SK-N-SH (cell line): ENCODE measurements at regions not wholly inside any gene's neighbourhood (a gene's known extent, or its start where the extent isn't known, plus 50 kb on each side); places are given as distances from the start of the nearest gene placed in this dataset.

ENCODE experiments used
- CTCF ChIA-PET: fragments of 300-600, 350-600 bp; formaldehyde crosslinking; extraction: SDS; loops from one replicate; lab custom pipeline; 2021; lab: Yijun Ruan, JAX
- POLR2A ChIA-PET: fragments of 350-600 bp; sonication (Branson Sonifier 250); formaldehyde crosslinking; extraction: SDS; loops from one replicate; lab custom pipeline; 2020; ENCODE audit warnings: antibody characterized with exemption, inconsistent platforms; lab: Yijun Ruan, JAX
- DNase-seq: peaks from one replicate; pipeline ENCODE4 v3.0.0; 2012
- H2AFZ ChIP-seq: fragments of 200-600 bp; sonication (generic); 2 replicates; pipeline ENCODE4 v1.8.1; 2016; ENCODE audit warnings: antibody characterized with exemption, mild to moderate bottlenecking, low read depth
- H3F3A ChIP-seq: fragments of 200-600 bp; sonication (generic); replicated peaks from 2 replicates; pipeline ENCODE3; 2016; ENCODE audit warnings: antibody characterized with exemption, mild to moderate bottlenecking; ENCODE audit not compliant: insufficient read depth
- H3K27ac ChIP-seq, 2 experiments: fragments of 200-500 bp in 1 of 2; fragments of 200-600 bp in 1 of 2; sonication (Bioruptor generic) in 1 of 2; sonication (generic), shearing (Covaris generic) in 1 of 2; 2 replicates each; pipeline versions ENCODE4 v1.5.1 to v1.6.1; 2014 to 2016; ENCODE audit warnings: low read depth in 2 of 2, inconsistent platforms in 1 of 2, low read length in 1 of 2, mild to moderate bottlenecking in 1 of 2, mixed read lengths in 1 of 2
- H3K27me3 ChIP-seq: fragments of 200-600 bp; sonication (generic), shearing (Covaris generic); 2 replicates; pipeline ENCODE4 v1.6.1; 2016; ENCODE audit warnings: mixed run types; ENCODE audit not compliant: insufficient read depth
- H3K36me3 ChIP-seq, 2 experiments: fragments of 200-500 bp in 1 of 2; fragments of 200-600 bp in 1 of 2; sonication (Bioruptor generic) in 1 of 2; sonication (generic) in 1 of 2; replicated peaks in 1 of 2; 2 replicates each; pipeline versions ENCODE3 to v1.5.1; 2014 to 2016; ENCODE audit warnings: low read length in 1 of 2, mild to moderate bottlenecking in 1 of 2; ENCODE audit not compliant: insufficient read depth in 2 of 2, control insufficient read depth in 1 of 2
- H3K4me1 ChIP-seq, 2 experiments: fragments of 200-500 bp in 1 of 2; fragments of 200-600 bp in 1 of 2; sonication (Bioruptor generic) in 1 of 2; sonication (generic), shearing (Covaris generic) in 1 of 2; 2 replicates each; pipeline versions ENCODE4 v1.5.1 to v1.6.1; 2014 to 2016; ENCODE audit warnings: low read depth in 1 of 2, low read length in 1 of 2, mixed run types in 1 of 2; ENCODE audit not compliant: insufficient read depth in 2 of 2, control insufficient read depth in 1 of 2
- H3K4me2 ChIP-seq: fragments of 200-600 bp; sonication (generic), shearing (Covaris generic); 2 replicates; pipeline ENCODE4 v1.6.1; 2017; ENCODE audit warnings: mixed run types
- H3K4me3 ChIP-seq, 2 experiments: fragments of 200-500 bp in 1 of 2; fragments of 200-600 bp in 1 of 2; sonication (Bioruptor generic) in 1 of 2; sonication (generic), shearing (Covaris generic) in 1 of 2; 2 replicates each; pipeline versions ENCODE4 v1.5.1 to v1.8.1; 2014 to 2016; ENCODE audit warnings: low read depth in 2 of 2, inconsistent platforms in 1 of 2, low read length in 1 of 2, mild to moderate bottlenecking in 1 of 2, mixed read lengths in 1 of 2, moderate library complexity in 1 of 2
- H3K79me2 ChIP-seq: fragments of 200-600 bp; sonication (generic); 2 replicates; pipeline ENCODE4 v1.8.1; 2017; ENCODE audit warnings: mild to moderate bottlenecking; ENCODE audit not compliant: insufficient read depth
- H3K9ac ChIP-seq: fragments of 200-600 bp; sonication (generic); 2 replicates; pipeline ENCODE4 v1.6.1; 2017; ENCODE audit warnings: mixed run types
- H3K9me2 ChIP-seq: fragments of 200-600 bp; sonication (generic); 2 replicates; pipeline ENCODE4 v1.6.1; 2017; ENCODE audit warnings: mixed run types
- H3K9me3 ChIP-seq: fragments of 200-600 bp; sonication (generic); 2 replicates; pipeline ENCODE4 v1.6.1; 2017; ENCODE audit warnings: mixed run types, mild to moderate bottlenecking, moderate library complexity
- H4K20me1 ChIP-seq: fragments of 200-600 bp; sonication (generic); 2 replicates; pipeline ENCODE4 v1.6.1; 2017; ENCODE audit warnings: mild to moderate bottlenecking, mixed run types; ENCODE audit not compliant: insufficient read depth
- ELF1 ChIP-seq: IDR thresholded peaks from 2 replicates; pipeline ENCODE4 v1.4.0; 2012
- EZH2phosphoT487 ChIP-seq: fragments of 200-600 bp; sonication (generic); IDR thresholded peaks from 2 replicates; pipeline ENCODE4 v1.6.1; 2017; ENCODE audit warnings: low read depth, mixed run types, mild to moderate bottlenecking, antibody characterized with exemption, moderate library complexity, borderline replicate concordance
- FOXJ3 ChIP-seq: sonication (generic); formaldehyde crosslinking; IDR thresholded peaks from 2 replicates; pipeline ENCODE4 v1.5.1; 2020; ENCODE audit warnings: mild to moderate bottlenecking, missing genetic modification reagents
- GABPA ChIP-seq: IDR thresholded peaks from 2 replicates; pipeline ENCODE4 v1.4.0; 2012; ENCODE audit warnings: low read depth, mild to moderate bottlenecking
- RAD21 ChIP-seq: IDR thresholded peaks from 2 replicates; pipeline ENCODE4 v1.6.1; 2012; ENCODE audit warnings: mild to moderate bottlenecking, low read length
- SIN3A ChIP-seq: IDR thresholded peaks from 2 replicates; pipeline ENCODE4 v1.6.1; 2012; ENCODE audit warnings: low read depth, mild to moderate bottlenecking, low read length, moderate library complexity, borderline replicate concordance
- TEAD4 ChIP-seq: IDR thresholded peaks from 2 replicates; pipeline ENCODE4 v1.4.0; 2012; ENCODE audit warnings: mild to moderate bottlenecking, borderline replicate concordance; ENCODE audit not compliant: insufficient read depth
- WGBS: methylation state at CpG from one replicate; pipeline ENCODE4 v1.1.6; 2017; ENCODE audit warnings: low lambda C conversion rate; 5-methylcytosine and 5-hydroxymethylcytosine counted together
- TF ChIP-seq, protein P1 (sequence below): IDR thresholded peaks from 2 replicates; pipeline ENCODE4 v1.6.1; 2012; ENCODE audit warnings: mild to moderate bottlenecking, low read depth, low read length, moderate library complexity
- TF ChIP-seq, protein P2 (sequence below): IDR thresholded peaks from 2 replicates; pipeline ENCODE4 v1.4.0; 2012; ENCODE audit warnings: low read depth, borderline replicate concordance

DNA sequence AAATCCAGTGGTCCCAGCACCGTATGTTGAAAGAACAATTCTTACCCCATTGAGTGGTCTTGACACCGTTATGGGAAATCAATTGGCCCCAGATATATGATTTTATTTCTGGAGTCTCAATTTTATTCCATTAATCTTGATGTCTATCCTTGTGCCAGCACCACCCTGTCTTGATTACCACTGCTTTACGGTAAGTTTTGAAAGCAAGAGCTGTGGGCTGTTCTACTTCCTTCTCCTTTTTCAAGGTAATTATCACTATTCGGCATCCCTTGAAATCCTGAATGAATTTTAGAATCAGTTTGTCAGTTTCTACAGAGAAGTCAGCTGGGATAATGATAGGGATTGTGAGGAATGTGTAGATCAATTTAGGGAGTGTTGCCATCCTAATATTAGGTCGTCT, 160.8 kb upstream of the SFSWAP start:
- H3K9ac ChIP-seq, result no peak overlapping the region
- 34% methylated on average over 5 of the region's 5 CpGs for WGBS
- CTCF ChIA-PET, result interaction anchor here (0.9 kb wide), 1 partner anchor 14 kb away, joined by 3 read pairs; no protein-coding TSS in a partner anchor

DNA sequence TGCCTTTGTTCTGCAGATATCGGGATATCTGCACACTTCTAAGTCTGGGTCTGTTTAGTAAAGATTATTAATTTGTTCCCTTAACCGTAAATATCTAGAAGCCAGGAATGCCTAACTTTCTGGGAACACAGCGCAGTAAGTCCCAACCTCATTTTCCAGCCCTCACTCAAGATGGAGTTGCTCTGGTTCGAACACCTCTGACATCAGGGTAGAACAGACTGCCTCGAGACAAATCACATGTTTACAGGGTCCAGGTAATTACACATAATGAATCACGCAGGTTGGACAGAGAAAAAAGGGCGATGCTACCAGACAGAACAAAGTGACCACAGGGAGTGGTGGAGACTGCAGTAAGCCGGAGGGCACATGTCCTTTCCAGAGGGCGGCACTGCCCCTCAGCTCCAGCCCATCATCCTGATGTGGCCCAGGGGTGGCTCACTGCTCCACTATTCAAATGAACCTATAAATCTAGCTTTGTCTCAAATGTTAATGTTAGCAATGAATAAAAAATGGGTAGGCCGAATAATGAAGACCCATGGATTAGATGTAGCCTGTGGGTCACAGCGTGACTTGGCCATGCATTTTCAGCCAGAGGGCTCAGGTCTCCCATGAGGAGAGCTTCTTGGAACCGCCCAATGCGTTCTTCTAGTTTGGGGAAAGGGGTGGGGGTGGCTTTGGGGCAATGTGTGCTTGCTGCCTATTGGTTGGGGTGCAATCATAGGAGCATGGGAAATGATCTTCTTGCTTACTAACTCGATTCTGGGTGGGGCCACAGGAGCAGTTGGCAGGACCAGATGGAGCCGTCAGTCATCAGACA, 159.0 kb upstream of the SFSWAP start:
- peaks cover 0 to 21% of the 10 kb centered on the region in 2 experiments; a peak in 1 of 4 replicates for H3K4me1 ChIP-seq
- H3K4me3 ChIP-seq, result no peak overlapping the region
- no peaks in the 10 kb centered on the region for H3K27me3 ChIP-seq
- ChIA-PET POLR2A (no interaction called here), CTCF (interaction anchor here (1.3 kb wide), 1 partner anchor 16 kb away, joined by 3 read pairs; no protein-coding TSS in a partner anchor)
- H4K20me1 ChIP-seq, result no peaks in the 10 kb centered on the region
- no peak overlapping the region for H3K9ac ChIP-seq
- H3K79me2 ChIP-seq, result no peaks in the 10 kb centered on the region
- no peak for DNase-seq
- H3K9me2 ChIP-seq, result no peaks in the 10 kb centered on the region
- H2AFZ ChIP-seq, result no peak overlapping the region
- no peak for TF ChIP-seq EZH2phosphoT487
- no peaks in the 10 kb centered on the region for H3K36me3 ChIP-seq
- H3K9me3 ChIP-seq, result no peaks in the 10 kb centered on the region
- H3K4me2 ChIP-seq, result no peak overlapping the region
- H3K27ac ChIP-seq, result no peak overlapping the region
- H3F3A ChIP-seq, result no peaks in the 10 kb centered on the region
- WGBS, result 34% methylated on average over 15 of the region's 15 CpGs

More for the DNA sequence above, 160.8 kb upstream of the SFSWAP start:
- H3K27ac ChIP-seq, result no peak overlapping the region
- no peak for DNase-seq
- no peak overlapping the region for H2AFZ ChIP-seq
- H3K9me2 ChIP-seq, result no peaks in the 10 kb centered on the region
- POLR2A ChIA-PET, result no interaction called here
- H3F3A ChIP-seq, result no peaks in the 10 kb centered on the region
- no peak overlapping the region for H3K4me3 ChIP-seq
- H4K20me1 ChIP-seq, result no peaks in the 10 kb centered on the region
- no peak overlapping the region for H3K4me2 ChIP-seq
- peaks cover 0 to 8% of the 10 kb centered on the region in 2 experiments; a peak in 1 of 4 replicates for H3K4me1 ChIP-seq
- H3K27me3 ChIP-seq, result no peaks in the 10 kb centered on the region
- H3K79me2 ChIP-seq, result no peaks in the 10 kb centered on the region
- H3K36me3 ChIP-seq, result no peaks in the 10 kb centered on the region
- TF ChIP-seq FOXJ3 (CRISPR knock-in tag) (no peak), GABPA (no peak), RAD21 (no peak), SIN3A (no peak), TEAD4 (no peak), ELF1 (no peak)
- TF ChIP-seq, protein P1, sequence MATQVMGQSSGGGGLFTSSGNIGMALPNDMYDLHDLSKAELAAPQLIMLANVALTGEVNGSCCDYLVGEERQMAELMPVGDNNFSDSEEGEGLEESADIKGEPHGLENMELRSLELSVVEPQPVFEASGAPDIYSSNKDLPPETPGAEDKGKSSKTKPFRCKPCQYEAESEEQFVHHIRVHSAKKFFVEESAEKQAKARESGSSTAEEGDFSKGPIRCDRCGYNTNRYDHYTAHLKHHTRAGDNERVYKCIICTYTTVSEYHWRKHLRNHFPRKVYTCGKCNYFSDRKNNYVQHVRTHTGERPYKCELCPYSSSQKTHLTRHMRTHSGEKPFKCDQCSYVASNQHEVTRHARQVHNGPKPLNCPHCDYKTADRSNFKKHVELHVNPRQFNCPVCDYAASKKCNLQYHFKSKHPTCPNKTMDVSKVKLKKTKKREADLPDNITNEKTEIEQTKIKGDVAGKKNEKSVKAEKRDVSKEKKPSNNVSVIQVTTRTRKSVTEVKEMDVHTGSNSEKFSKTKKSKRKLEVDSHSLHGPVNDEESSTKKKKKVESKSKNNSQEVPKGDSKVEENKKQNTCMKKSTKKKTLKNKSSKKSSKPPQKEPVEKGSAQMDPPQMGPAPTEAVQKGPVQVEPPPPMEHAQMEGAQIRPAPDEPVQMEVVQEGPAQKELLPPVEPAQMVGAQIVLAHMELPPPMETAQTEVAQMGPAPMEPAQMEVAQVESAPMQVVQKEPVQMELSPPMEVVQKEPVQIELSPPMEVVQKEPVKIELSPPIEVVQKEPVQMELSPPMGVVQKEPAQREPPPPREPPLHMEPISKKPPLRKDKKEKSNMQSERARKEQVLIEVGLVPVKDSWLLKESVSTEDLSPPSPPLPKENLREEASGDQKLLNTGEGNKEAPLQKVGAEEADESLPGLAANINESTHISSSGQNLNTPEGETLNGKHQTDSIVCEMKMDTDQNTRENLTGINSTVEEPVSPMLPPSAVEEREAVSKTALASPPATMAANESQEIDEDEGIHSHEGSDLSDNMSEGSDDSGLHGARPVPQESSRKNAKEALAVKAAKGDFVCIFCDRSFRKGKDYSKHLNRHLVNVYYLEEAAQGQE, result no peak
- TF ChIP-seq, protein P2, sequence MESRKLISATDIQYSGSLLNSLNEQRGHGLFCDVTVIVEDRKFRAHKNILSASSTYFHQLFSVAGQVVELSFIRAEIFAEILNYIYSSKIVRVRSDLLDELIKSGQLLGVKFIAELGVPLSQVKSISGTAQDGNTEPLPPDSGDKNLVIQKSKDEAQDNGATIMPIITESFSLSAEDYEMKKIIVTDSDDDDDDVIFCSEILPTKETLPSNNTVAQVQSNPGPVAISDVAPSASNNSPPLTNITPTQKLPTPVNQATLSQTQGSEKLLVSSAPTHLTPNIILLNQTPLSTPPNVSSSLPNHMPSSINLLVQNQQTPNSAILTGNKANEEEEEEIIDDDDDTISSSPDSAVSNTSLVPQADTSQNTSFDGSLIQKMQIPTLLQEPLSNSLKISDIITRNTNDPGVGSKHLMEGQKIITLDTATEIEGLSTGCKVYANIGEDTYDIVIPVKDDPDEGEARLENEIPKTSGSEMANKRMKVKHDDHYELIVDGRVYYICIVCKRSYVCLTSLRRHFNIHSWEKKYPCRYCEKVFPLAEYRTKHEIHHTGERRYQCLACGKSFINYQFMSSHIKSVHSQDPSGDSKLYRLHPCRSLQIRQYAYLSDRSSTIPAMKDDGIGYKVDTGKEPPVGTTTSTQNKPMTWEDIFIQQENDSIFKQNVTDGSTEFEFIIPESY, result no peak
- TF ChIP-seq, all 33 proteins: peak for 0
- H3K9me3 ChIP-seq, result no peaks in the 10 kb centered on the region
